PC-3 (cell line): ENCODE measurements at regions not wholly inside any gene's neighbourhood (a gene's known extent, or its start where the extent isn't known, plus 50 kb on each side); places are given as distances from the start of the nearest gene placed in this dataset.

Experiments
- ATAC-seq: fragments of 200-7000 bp; cut with Tn5 transposase; 2 replicates; pipeline ENCODE4 v1.9.1; 2020; ENCODE audit warnings: mild to moderate bottlenecking, moderate library complexity
- BruUV-seq: library from RNA; stranded (reverse); fragments of 400-500 nt; replicated peaks from 2 replicates; lab custom pipeline; 2021; lab: Mats Ljungman, UMichigan
- CTCF ChIA-PET: fragments of 300-600 bp; sonication (Branson Sonifier 250); formaldehyde crosslinking; loops from one replicate; lab custom pipeline; 2022; ENCODE audit warnings: antibody characterized with exemption; lab: Charles Lee
- POLR2A ChIA-PET: fragments of 300-600 bp; sonication (Branson Sonifier 250); formaldehyde crosslinking; loops from one replicate; lab custom pipeline; 2022; ENCODE audit warnings: antibody characterized with exemption; ENCODE audit not compliant: unreplicated experiment; lab: Charles Lee
- DNase-seq: peaks from one replicate; pipeline ENCODE4 v3.0.0-alpha.2; 2015
- H2AFZ ChIP-seq: fragments of 300-600 bp; sonication (generic); 2 replicates; pipeline ENCODE4 v1.6.0; 2016; ENCODE audit warnings: antibody characterized with exemption, low read length
- H3F3A ChIP-seq: fragments of 300-600 bp; sonication (generic); one replicate; pipeline ENCODE4 v1.6.0; 2017; ENCODE audit warnings: antibody characterized with exemption, low read length, control low read depth, mild to moderate bottlenecking; ENCODE audit not compliant: unreplicated experiment
- H3K27ac ChIP-seq: fragments of 300-600 bp; sonication (generic); 2 replicates; pipeline ENCODE4 v1.5.1; 2016; ENCODE audit warnings: mild to moderate bottlenecking, low read length
- H3K27me3 ChIP-seq: fragments of 300-600 bp; sonication (generic); 2 replicates; pipeline ENCODE4 v1.6.1; 2016; ENCODE audit warnings: low read length, mixed read lengths
- H3K36me3 ChIP-seq: fragments of 300-600 bp; sonication (generic); 2 replicates; pipeline ENCODE4 v1.6.1; 2016; ENCODE audit warnings: low read depth, mixed run types, low read length, mixed read lengths
- H3K4me1 ChIP-seq: fragments of 300-600 bp; sonication (generic); 2 replicates; pipeline ENCODE4 v1.5.1; 2016; ENCODE audit warnings: low read length; ENCODE audit not compliant: insufficient read depth
- H3K4me2 ChIP-seq: fragments of 300-600 bp; sonication (generic); 2 replicates; pipeline ENCODE4 v1.6.0; 2016; ENCODE audit warnings: low read length
- H3K4me3 ChIP-seq: fragments of 300-600 bp; sonication (generic); 2 replicates; pipeline ENCODE4 v1.5.1; 2016; ENCODE audit warnings: mild to moderate bottlenecking, low read length, mixed read lengths
- H3K79me2 ChIP-seq: fragments of 300-600 bp; sonication (generic); 2 replicates; pipeline ENCODE4 v1.6.1; 2017; ENCODE audit warnings: low read length, mixed read lengths
- H3K9ac ChIP-seq: fragments of 300-600 bp; sonication (generic); 2 replicates; pipeline ENCODE4 v1.6.0; 2016; ENCODE audit warnings: mild to moderate bottlenecking, low read length
- H3K9me2 ChIP-seq: fragments of 300-600 bp; sonication (generic); replicated peaks from 2 replicates; pipeline ENCODE4 v1.6.1; 2016; ENCODE audit warnings: mixed run types, low read length, mixed read lengths
- H3K9me3 ChIP-seq: fragments of 300-600 bp; sonication (generic); 2 replicates; pipeline ENCODE4 v1.6.1; 2016; ENCODE audit warnings: low read length, mixed read lengths
- H4K20me1 ChIP-seq: fragments of 300-600 bp; sonication (generic); 2 replicates; pipeline ENCODE4 v1.6.1; 2016; ENCODE audit warnings: low read length, mixed read lengths
- EZH2 ChIP-seq: fragments of 300-600 bp; sonication (generic); IDR thresholded peaks from one replicate; pipeline ENCODE4 v1.6.1; 2017; ENCODE audit warnings: antibody characterized with exemption, mild to moderate bottlenecking, low read length; ENCODE audit not compliant: unreplicated experiment
- EZH2phosphoT487 ChIP-seq: fragments of 300-600 bp; sonication (generic); IDR thresholded peaks from 2 replicates; pipeline ENCODE4 v1.6.1; 2018; ENCODE audit warnings: mild to moderate bottlenecking, antibody characterized with exemption, low read length, borderline replicate concordance
- intact Hi-C: fragments of 100-400 bp; cut with micrococcal nuclease; formaldehyde crosslinking; loops from 2 replicates; pipeline ENCODE4 v1.9.0; 2023
- TF ChIP-seq, protein P1 (sequence below): fragments of 300-600 bp; sonication (generic); conservative IDR thresholded peaks from 2 replicates; pipeline ENCODE4 v1.5.1; 2017; ENCODE audit warnings: antibody characterized with exemption, low read depth, mild to moderate bottlenecking, low read length

DNA sequence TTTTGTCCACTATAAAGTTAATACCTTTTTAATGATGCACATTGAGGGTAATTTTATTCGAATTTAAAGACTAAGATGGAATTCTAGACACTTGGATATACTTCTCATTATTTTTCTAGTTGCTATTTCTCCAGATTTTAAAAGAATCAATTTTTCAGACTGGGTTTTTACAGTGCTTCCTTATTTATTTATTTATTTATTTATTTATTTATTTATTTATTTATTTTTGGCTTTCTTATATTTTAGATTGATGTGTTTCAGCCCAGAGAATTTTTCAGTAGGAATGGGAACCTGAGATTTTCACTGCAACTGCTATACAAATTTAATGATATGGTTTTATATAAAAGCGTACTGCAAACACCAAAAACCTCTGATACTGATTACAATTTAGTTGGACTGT, 448.7 kb downstream of the ZPLD1 start:
- Histone ChIP-seq H3K9ac (no peak overlapping the region), H3K9me2 (no peaks in the 10 kb centered on the region), H3K36me3 (no peaks in the 10 kb centered on the region), H3K27me3 (peaks cover 17% of the 10 kb centered on the region; the same call in 1 of the 2 replicates), H3F3A (no peaks in the 10 kb centered on the region), H3K4me1 (no peaks in the 10 kb centered on the region), H2AFZ (no peak overlapping the region), H4K20me1 (no peaks in the 10 kb centered on the region), H3K79me2 (no peaks in the 10 kb centered on the region), H3K4me3 (no peak overlapping the region), H3K27ac (no peak overlapping the region), H3K9me3 (no peaks in the 10 kb centered on the region), H3K4me2 (no peak overlapping the region)
- DNase-seq (no peak), ATAC-seq (no peak)
- no TSS peak for BruUV-seq
- intact Hi-C loops, result no loop called here
- ChIA-PET CTCF (no interaction called here), POLR2A (no interaction called here)
- no peak for TF ChIP-seq EZH2phosphoT487
- TF ChIP-seq, protein P1, sequence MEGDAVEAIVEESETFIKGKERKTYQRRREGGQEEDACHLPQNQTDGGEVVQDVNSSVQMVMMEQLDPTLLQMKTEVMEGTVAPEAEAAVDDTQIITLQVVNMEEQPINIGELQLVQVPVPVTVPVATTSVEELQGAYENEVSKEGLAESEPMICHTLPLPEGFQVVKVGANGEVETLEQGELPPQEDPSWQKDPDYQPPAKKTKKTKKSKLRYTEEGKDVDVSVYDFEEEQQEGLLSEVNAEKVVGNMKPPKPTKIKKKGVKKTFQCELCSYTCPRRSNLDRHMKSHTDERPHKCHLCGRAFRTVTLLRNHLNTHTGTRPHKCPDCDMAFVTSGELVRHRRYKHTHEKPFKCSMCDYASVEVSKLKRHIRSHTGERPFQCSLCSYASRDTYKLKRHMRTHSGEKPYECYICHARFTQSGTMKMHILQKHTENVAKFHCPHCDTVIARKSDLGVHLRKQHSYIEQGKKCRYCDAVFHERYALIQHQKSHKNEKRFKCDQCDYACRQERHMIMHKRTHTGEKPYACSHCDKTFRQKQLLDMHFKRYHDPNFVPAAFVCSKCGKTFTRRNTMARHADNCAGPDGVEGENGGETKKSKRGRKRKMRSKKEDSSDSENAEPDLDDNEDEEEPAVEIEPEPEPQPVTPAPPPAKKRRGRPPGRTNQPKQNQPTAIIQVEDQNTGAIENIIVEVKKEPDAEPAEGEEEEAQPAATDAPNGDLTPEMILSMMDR, result no peak
- TF ChIP-seq EZH2, result no peak

DNA sequence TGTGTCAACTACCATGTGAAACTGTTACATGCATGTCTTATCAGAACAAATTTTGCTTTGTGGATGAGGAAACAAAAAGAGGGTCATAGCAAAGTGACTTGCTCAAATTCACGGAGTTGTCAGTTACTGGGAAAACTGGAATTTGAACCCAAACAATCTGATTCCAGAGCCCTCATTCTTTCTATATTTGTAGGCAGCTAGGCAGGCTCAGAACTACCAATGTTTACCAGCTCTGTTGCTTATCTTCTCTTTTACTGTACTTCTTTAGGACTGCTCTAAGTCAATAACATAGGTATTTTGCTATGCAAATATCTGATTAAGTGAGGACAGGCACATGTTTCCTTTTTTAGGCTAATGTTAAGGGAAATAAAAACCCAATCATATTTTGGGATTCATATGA, 450.5 kb downstream of the ZPLD1 start:
- ChIA-PET CTCF (no interaction called here), POLR2A (no interaction called here)
- TF ChIP-seq EZH2, result no peak
- TF ChIP-seq, protein P1, result no peak
- TF ChIP-seq EZH2phosphoT487, result no peak
- Histone ChIP-seq H3K9me2 (no peaks in the 10 kb centered on the region), H3K9ac (no peak overlapping the region), H3K4me2 (no peak overlapping the region), H2AFZ (no peak overlapping the region), H3F3A (no peaks in the 10 kb centered on the region), H3K4me3 (no peak overlapping the region), H3K4me1 (no peaks in the 10 kb centered on the region), H3K27me3 (peaks cover 19% of the 10 kb centered on the region; the same call in 1 of the 2 replicates), H3K9me3 (no peaks in the 10 kb centered on the region), H3K36me3 (no peaks in the 10 kb centered on the region), H3K27ac (no peak overlapping the region), H4K20me1 (no peaks in the 10 kb centered on the region), H3K79me2 (no peaks in the 10 kb centered on the region)
- BruUV-seq, result no TSS peak
- intact Hi-C loops, result no loop called here
- DNase-seq (no peak), ATAC-seq (no peak)

DNA sequence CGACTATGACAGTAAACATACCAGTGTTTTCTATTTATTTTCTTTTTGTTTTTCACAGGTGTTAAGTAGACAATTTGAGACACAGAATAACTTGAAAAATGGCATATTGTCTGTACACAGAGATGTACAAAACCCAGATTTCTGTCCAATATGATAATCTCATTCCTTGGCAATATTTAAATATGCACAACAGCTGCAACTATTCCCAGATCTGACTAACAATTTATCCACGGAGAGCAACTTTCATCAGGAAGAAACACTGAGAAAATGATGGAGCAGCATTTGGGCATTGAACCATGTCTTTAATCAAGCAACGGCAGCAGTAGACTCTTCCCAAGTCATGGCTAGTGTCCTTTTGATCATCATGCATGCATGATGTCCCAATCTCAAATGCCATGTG, 452.6 kb downstream of the ZPLD1 start:
- TF ChIP-seq, protein P1, result no peak
- no peak for TF ChIP-seq EZH2phosphoT487
- no peak for TF ChIP-seq EZH2
- POLR2A ChIA-PET, result no interaction called here

More for the DNA sequence above, 452.6 kb downstream of the ZPLD1 start:
- H2AFZ ChIP-seq, result no peak overlapping the region
- H3K27me3 ChIP-seq, result peaks cover 19% of the 10 kb centered on the region; the same call in 1 of the 2 replicates
- H3K9me2 ChIP-seq, result no peaks in the 10 kb centered on the region
- H3K9me3 ChIP-seq, result no peaks in the 10 kb centered on the region
- H3K4me1 ChIP-seq, result no peaks in the 10 kb centered on the region
- BruUV-seq, result no TSS peak
- H3K36me3 ChIP-seq, result no peaks in the 10 kb centered on the region
- ATAC-seq (no peak), DNase-seq (no peak)
- H3K9ac ChIP-seq, result no peak overlapping the region
- H3K4me3 ChIP-seq, result no peak overlapping the region
- CTCF ChIA-PET, result no interaction called here
- H3K4me2 ChIP-seq, result no peak overlapping the region
- no peaks in the 10 kb centered on the region for H4K20me1 ChIP-seq
- intact Hi-C loops, result no loop called here
- no peaks in the 10 kb centered on the region for H3K79me2 ChIP-seq
- H3K27ac ChIP-seq, result no peak overlapping the region
- no peaks in the 10 kb centered on the region for H3F3A ChIP-seq
